Muscle of arm (tissue), 1 donor: ENCODE measurements at regions not wholly inside any gene's neighbourhood (a gene's known extent, or its start where the extent isn't known, plus 50 kb on each side); places are given as distances from the start of the nearest gene placed in this dataset.

Experiments used
- DNase-seq: peaks from one replicate; pipeline ENCODE4 v3.0.0-alpha.2; 2013

DNA sequence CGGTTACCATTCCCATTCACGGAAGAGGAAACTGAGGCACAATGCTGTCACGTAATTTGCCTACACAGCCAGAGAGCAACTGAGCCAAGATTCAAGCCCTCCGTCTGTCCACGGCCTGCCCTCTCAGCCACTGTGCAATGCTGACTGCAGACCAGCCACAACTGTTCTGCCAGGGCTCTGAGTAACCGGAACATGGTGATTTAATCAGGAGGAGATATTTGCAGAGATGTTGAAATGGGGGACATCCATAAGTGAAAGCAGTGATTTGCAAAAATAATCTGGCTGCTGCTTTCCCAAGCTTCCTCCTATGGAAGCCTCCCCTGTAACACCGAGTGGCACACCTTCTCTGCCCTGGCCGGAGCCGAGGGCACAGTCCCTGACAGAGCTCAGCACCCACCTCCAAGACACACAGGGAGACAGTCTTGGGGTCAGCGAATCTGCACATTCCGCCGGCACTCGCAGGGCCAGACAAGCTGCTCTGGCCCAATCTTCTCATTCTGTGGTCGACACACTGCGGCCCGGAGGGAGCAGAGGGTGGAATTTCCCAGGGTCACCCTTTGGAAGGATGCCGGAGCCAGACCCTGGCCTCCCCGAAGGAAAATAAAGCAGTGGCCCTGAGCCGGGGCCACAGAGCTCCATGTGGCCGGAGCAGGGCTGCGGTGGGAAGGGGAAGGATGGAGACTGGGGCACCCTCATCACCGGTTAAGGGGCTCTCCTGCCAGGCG is 158.2 kb upstream of the DIO3 start:
- no peak for DNase-seq

- no peak for DNase-seq
Observed at GRCh38 chr14:101404426-101405170, 156.7 kb upstream of the DIO3 start.

DNA sequence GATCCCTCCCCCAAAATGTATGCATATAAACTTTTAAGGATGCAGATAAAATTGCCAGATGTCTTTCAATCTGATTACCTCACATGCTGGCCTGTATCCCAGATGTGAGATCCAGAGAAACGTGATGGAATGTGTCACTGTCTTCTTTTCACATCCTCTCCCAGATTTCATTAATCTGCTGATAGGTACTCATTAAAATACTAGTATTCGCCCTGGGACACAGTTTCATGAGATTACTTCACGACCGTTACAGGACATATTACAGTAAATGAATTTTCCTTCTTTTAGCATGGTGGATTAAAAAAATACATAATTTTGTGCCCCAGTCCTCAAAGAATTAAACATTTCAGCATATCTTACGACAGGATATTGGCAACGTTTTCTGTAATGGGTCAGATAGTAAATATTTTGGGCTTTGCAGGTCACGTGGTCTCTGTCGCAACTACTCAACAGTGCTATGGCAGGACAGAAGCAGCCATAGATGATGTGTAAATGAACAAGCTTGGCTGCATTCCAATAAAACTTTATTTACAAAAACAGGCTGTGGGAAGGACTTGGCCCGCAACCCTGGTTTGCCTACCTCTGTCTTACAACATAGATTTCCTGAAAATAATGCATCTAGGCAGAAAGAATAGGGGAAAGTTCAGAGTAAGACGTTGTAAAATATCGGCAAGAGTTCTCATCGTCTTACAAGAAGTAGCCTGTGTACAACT is 156.0 kb upstream of the DIO3 start:
- DNase-seq: peak; percentile 66

- DNase-seq: no peak
Observed at GRCh38 chr14:101406921-101407320, 154.4 kb upstream of the DIO3 start.

- DNase-seq: no peak
Observed at GRCh38 chr14:101407328-101407727, 154.0 kb upstream of the DIO3 start.

GRCh38 chr14:101408077-101408831 is 153.0 kb upstream of the DIO3 start:
- no peak for DNase-seq

- DNase-seq: no peak
Observed at GRCh38 chr14:101409006-101409543, 152.2 kb upstream of the DIO3 start.

DNA sequence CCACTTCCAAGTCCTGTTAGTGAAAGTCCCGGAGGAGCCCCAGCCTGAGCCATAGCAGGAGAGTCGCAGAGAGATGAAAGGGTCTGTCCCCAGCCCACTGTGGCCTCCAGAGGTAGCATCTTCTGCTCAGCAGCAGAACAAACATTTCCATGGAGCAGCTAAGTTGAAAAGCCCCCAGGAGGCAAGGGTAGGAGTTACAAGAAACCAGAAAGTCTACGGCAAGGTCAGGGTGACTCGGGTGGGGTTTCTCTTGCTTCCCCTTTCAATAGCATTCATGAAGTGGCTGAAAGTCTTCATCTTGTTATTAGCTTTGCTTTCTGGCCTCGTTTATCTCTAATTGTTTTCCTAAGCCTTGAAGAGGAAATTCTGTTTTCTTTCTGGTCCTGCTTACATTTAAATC is 151.2 kb upstream of the DIO3 start:
- no peak for DNase-seq

- DNase-seq: no peak
Observed at GRCh38 chr14:101411151-101411550, 150.1 kb upstream of the DIO3 start.

DNA sequence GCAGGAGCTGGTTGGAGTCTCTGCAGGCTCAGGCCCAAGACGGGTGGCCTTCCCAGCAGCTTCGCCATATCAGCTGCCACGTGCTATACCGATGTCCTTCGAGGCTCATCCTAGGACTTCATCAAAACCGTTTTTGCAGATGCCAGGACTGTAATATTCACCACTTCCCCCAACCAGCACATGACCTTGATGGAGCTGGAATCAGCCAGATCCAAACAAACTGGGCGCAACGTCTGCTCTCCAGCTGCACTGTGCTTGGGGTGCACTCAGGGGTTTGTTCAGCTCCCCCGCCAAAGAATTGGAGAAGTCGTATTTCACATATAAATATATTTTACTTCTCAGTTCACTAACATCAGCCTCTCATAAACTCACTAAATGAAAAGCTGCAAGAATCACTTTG is 149.5 kb upstream of the DIO3 start:
- DNase-seq: no peak

DNA sequence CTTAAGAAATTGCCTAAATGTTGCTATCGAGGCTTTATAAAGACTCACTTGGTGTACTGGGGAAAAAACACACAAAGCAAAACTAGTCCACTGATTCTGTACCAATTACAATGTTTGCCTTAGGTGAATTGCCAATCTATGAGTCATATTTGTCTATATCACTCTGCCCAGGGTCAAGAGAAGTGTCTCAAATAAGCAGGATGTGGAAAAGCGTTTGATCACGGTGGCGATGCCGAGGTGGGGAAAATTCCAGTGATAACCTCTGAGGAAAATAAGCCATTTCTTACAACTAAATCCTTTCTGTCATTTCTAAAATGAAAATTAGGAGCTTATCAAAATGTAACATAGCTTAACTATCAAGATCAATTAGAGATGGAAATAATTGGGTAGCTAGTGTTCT is 148.6 kb upstream of the DIO3 start:
- no peak for DNase-seq

DNA sequence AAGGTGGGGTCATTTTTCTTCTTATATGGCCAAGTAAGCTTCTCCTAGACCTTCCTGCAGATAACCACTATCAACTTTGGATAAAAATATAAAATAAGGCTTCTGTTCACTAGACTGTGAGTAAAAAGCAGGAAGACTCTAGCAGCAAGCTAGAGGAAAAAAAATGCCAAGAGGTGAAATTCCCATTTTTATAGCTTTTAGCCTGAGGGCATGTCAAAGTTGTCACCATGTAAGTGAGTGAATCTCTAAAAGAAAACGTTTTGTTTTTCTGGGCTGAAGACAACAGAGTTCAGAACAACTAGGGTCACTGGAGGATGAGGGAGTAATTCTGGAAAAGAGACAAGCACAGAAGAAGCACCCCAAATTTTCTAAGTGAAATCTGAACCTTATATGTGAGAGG is 143.9 kb upstream of the DIO3 start:
- DNase-seq: no peak

GRCh38 chr14:101418601-101419000 is 142.7 kb upstream of the DIO3 start:
- DNase-seq: no peak

DNA sequence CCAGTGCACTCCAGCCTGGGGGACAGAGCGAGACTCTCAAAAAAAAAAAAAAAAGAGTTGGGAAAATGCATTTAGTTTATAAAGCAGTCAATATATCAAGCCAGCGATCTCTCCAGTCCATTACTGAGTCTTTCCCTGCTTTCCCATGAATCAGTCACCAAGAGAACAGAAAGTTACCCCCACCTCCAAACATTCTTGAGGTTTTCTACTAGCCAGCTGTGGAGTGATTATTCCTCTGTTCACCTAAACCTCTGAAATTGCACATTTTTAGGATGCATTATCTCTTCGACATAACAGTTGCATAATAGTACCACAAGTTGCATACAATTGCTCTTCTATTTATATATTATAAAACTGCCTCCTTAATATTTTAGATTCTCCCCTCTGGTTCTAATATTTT is 134.8 kb upstream of the DIO3 start:
- DNase-seq: no peak

DNA sequence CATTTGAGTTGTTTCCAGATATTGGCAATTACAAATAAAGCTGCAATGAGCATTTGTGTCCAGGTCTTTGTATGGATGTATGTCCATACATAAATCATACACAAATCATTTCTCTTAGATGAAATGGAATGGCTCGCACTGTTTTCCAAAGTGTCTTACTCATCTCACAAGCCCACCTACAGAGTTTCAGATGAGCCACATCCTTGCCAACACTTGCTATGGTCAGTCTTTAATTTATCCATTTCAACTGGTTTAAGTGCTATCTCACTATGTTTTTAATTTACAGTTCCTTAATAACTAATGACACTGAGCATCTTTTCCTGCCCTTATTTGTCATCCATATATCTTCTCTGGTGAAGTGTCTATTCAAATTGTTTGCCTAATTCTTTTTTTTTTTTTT is 132.9 kb upstream of the DIO3 start:
- no peak for DNase-seq

DNA sequence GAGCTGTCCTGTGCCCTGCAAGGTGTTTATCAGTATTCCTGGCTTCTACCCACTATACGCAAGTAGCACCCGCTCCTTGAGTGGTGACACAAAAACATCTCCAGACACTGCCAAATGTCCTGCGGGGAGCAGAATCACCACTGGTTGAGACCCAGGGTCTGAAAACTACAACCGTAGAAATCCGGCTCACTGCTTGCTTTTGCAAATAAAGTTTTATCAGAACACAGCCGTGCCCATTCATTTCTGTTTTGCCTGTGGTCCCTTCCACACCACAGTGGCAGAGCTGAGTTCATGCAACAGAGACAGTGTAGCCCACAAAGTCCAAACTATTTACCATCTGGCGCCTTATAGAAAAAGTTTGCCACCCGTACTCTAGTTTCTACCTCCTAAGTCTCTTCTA is 125.7 kb upstream of the DIO3 start:
- DNase-seq: no peak

- no peak for DNase-seq
Observed at GRCh38 chr14:101439023-101439422, 122.3 kb upstream of the DIO3 start.

DNA sequence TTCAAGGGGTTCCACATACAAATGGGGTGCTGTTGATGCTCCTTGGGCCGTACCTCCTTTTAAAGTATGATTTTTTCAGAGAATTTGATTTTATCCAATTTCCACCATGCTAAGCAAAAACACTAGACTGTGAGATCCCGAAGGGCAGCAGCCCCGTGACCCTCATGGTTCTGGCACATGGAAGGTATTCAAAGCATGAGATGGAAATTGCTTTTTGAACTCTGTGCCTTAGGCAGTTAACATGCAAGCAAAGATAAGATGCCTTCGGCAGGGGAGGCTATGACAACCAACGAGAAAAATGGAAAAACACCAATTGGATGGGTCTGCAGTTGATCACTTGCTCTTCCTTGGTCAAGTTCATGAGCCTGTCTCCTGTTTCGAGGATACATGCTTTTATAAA is 120.8 kb upstream of the DIO3 start:
- DNase-seq: no peak

- DNase-seq: no peak
Observed at GRCh38 chr14:101441710-101442109, 119.6 kb upstream of the DIO3 start.

- no peak for DNase-seq
Observed at GRCh38 chr14:101442451-101442850, 118.8 kb upstream of the DIO3 start.

DNA sequence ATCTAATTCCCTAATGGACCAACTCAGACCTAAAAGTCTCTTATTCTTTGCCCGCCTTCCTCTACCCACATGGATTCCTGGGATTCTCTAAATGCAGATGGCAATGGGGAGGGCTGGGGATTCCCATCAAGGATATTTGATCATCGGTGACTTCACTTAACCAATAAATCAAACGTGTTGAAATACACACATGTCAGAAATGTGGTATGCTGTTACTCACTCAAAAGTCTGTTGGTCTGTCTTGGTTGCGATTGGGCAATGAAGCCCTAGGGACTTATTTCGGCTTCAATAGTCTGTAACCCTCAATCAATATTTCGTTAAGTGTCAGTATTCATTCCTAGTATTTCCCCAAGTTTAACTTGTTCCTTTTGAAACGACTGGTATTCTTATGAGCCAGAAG is 117.2 kb upstream of the DIO3 start:
- DNase-seq: no peak

DNA sequence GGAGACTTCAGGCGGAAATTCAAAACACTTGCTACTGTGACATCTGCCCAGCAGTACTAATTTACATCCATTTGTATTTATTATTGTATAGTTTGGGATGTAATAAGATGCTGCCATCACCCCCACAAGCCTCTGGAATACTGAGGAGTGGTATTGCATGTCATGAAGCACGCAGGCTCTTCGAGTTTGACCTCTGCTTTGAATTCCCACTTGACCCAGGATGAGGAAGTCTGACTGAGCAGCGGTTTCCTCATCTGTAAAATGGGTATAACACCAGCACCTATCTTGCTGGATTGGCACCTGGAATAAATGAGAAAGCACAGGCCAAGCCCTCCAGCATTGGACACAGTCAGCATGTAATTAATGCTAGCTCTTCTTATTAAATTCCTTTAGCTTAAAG is 116.0 kb upstream of the DIO3 start:
- DNase-seq: no peak
